GM18511 (cell line): ENCODE measurements at regions not wholly inside any gene's neighbourhood (a gene's known extent, or its start where the extent isn't known, plus 50 kb on each side); places are given as distances from the start of the nearest gene placed in this dataset.

Experiments
- ATAC-seq: cut with Tn5 transposase; IDR thresholded peaks from one replicate; pipeline ENCODE4 v1.9.1; 2021; ENCODE audit warnings: mild to moderate bottlenecking, moderate library complexity; ENCODE audit not compliant: unreplicated experiment

DNA sequence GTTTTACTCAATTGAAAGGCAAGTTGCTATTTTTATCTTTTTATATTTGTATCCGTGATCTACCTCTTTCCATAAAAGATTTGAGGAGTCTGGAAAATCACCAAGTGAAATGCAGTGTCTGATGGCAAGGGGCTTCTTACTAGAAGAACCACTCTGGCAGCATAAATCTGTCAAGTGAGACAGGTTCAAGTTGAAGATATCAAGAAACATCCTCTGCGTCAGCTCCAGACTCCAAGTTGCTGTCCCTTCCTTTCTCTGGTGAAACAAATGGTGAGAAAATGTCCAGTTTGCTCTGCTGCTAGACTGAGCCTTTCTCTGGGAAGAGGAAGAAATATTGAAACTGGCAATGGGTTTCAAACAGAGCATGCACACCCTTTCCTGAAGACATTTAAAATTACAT is 411.2 kb downstream of the PLPP3 start:
- ATAC-seq, result no peak

DNA sequence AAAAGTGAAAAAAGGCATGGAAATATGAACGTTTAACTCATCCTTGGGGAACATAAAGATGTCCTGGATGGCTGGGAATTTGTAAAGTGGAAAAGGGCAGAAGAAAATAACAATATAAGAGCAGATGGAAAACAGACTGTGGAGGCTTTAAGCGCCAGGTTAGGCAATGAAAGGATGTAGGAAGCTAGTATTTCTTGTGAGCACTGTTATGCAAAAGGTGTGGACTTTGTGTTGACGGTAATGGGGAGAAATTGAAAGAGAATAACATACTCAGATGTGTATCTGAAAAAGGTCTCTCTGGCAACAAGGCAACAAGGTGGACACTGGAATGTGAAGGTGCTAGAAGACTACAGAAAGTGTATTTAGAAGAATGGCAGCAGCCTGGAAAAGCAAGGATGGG is 411.8 kb downstream of the PLPP3 start:
- ATAC-seq, result no peak

- no peak for ATAC-seq
Measured at GRCh38 chr1:56160773-56161315, 418.5 kb downstream of the PLPP3 start.

GRCh38 chr1:56156971-56157876 is 422.1 kb downstream of the PLPP3 start:
- ATAC-seq, result no peak

GRCh38 chr1:56153276-56153675 is 426.1 kb downstream of the PLPP3 start:
- ATAC-seq, result no peak

GRCh38 chr1:56152635-56153034 is 426.7 kb downstream of the PLPP3 start:
- no peak for ATAC-seq

DNA sequence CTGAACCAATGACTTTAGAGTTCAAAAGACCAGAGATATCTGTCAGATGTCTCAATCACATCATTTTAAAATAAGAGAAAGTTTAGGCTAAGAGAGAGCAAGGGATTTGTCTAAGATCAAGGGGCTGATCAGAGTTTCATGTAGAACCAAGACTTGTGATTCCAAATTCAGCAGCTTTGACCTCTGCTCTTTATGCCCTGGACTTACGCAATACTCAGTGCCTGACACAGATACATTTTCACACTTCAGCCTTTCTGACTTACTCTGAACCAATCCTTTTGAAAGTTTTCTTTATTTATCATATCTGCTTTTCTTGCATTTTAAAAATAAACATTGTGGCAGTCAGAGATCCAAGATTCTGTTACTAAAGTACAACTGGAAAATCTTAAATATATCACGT is 428.0 kb downstream of the PLPP3 start:
- ATAC-seq, result no peak

- ATAC-seq, result no peak
Measured at GRCh38 chr1:56150441-56151215, 428.7 kb downstream of the PLPP3 start.

DNA sequence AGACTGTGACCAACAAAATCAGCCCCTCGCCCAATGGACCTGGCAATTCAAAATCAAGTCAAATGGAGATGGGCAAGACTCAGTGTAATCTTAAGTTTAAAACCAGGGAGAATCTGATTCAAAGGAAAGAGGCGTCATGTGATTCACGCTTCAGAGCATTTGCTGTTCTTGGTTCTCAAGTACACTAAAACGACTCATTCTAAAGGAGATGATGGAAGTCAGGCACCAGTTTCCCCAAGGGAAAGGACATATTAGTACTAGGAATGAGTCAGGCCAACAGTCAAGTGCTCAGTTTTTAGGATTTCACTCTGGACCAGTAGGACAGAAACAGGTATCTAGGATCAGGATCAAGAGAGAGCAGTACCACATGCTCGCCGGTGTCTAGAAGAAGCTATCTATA is 429.6 kb downstream of the PLPP3 start:
- no peak for ATAC-seq

DNA sequence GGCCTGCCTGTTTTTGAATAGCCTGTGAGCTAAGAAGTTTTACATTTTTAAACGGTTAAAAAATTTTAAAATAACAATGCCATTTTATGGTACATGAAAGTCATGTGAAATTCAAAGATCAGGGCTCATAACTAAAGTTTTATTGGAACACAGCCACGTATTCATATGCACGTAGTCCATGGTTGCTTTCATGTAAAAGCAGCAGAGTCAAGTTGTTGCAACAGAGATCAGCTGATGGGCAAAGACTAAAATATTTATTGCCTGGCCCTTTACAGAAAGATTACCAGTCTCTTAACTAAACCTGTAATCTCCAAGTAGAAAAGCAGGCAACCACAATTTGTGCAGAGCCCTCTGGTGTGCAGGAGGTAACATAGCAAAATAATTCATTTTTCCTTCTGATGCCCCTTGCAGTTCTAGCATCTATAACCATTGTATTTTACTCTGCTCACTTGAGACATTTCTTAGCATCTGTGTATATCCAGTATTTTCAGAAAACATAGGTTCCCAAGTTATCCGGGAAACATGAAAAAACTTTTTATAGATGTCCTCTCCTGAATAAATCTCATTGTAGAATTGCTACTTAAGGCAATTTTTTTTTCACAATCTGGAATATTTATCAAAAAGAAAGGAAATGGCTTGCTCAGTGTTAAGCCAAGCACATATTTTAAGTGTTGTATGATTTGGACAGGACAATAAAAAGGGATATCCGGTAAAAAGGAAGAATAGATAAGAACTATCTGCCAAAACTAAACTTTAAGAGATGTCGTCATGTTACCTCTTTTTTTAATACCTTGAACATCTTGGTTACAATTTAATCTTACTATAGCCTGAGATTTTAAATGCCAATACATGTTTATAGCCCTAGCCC is 430.8 kb downstream of the PLPP3 start:
- ATAC-seq, result no peak

DNA sequence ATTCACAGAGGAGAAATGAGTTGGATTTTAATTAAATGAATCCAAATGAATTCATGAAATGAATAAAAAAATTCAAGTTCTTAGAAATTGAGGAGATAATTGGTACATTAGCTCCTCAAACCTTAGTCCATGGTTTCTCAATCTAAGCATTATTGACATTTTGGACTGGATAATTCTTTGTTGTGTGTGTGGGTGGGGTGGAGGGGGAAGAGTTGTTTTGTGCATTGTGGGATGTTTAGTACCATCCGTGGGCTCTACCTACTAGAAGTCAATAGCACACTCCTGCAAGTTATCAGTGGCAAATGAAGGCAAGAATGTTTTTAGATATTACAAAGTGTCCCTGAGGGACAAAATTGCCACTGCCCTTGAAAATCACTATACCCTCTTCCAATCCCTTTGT is 431.9 kb downstream of the PLPP3 start:
- ATAC-seq, result no peak

DNA sequence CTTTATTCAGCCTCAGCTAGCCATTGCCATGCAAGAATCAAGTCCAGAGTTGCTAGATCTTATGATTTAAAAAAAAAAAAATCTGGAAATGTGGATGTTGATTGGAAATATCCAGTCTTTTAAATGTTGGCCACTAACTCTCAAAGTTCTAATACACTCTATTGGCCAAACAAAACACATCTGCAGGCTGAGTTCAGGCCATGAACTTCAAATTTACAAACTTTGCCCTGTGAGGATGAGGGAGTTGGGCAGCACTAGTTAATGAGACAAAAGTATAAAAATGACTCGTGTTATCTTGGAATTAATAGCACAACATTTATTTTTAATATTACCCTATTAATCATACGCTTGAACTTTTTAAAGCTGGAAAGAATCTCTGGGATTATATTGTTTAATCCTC is 432.3 kb downstream of the PLPP3 start:
- ATAC-seq, result no peak

GRCh38 chr1:56146449-56146848 is 432.9 kb downstream of the PLPP3 start:
- no peak for ATAC-seq

GRCh38 chr1:56145581-56145980 is 433.8 kb downstream of the PLPP3 start:
- ATAC-seq, result no peak

- ATAC-seq, result no peak
Measured at GRCh38 chr1:56142301-56142700, 437.1 kb downstream of the PLPP3 start.

DNA sequence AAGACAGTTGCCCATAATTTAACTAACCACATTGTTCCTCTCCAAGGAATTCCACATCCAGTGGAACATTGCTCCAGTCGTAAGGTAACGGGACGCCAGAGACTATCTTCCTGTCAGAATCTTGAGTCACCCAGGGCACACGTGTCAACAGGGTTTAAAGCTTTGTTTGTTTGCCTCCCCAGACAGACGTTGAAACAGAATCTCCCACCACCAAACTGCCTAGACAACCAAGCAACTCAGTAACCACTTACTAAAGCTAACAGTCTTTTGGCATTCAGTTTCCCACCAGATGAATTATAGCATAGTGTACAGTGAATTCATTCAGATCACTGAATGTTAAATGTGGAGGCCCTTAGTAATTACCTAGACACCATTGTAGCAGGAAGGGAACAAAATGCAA is 439.5 kb downstream of the PLPP3 start:
- no peak for ATAC-seq

GRCh38 chr1:56137521-56138505 is 441.6 kb downstream of the PLPP3 start:
- no peak for ATAC-seq

- no peak for ATAC-seq
Measured at GRCh38 chr1:56137090-56137489, 442.3 kb downstream of the PLPP3 start.

DNA sequence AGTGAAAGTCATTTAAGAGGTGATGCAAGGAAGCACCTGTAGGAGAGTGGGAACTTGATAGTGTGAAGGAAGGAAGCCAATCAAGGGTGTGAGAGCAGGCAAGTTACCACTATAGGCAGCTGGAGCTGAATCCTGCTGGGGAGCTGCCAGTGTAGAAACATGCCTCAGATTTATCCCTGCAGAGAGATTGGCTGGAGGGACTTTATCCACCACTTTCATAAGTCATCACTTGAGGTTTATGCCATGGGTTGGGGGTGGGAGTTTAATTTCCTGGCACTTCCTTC is 443.6 kb downstream of the PLPP3 start:
- ATAC-seq, result peak; percentile 19
